Smooth muscle cell of the brain vasculature (primary cell): ENCODE measurements at regions not wholly inside any gene's neighbourhood (a gene's known extent, or its start where the extent isn't known, plus 50 kb on each side); places are given as distances from the start of the nearest gene placed in this dataset.
"Not testable (repeated sequence)": the region's sequence is repeated elsewhere in the genome, so short reads cannot be mapped to it uniquely, and the experiment has no call there.

Source experiments
- DNase-seq: peaks from one replicate; pipeline ENCODE4 v3.0.0-alpha.2; 2012; ENCODE audit warnings: low read depth, low spot score

DNA sequence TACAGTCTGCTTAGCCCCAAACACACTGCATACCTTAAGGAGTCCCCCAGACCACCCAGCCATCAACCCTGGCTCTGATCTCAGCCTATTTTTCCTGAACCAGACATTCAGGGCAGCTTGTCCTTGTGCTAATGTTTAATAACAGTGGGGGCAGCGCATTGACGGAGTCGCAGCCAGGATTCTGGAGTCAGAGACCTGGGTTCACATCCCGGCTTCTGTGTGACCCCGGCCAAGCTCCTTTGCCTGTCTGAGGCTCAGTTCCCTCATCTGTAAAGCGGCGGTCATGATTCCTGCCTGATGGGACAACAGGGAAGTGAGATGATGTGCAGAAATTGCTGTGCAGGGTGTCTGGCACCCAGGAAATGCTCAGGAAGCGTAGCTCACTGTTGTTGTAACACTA lies 63.1 kb downstream of the MATN1 start:
- no peak for DNase-seq

DNA sequence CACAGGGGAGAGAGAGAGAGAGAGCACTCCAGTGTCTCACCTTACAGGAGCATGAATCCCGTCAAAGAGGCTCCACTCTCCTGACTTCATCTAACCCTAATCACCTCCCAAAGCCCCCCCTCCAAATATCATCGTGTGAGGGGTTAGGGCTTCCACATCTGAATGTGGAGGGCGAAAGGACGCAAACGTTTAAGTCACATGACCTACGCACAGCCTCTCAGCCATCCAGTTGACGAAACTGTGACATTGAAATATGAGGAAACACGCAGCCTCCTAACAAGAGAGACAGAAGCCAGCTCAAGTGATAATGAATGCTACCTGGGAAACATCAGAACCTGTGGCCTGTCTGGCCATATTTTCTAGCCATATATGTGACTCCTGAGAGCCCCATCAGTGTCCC lies 63.7 kb downstream of the MATN1 start:
- no peak for DNase-seq

DNA sequence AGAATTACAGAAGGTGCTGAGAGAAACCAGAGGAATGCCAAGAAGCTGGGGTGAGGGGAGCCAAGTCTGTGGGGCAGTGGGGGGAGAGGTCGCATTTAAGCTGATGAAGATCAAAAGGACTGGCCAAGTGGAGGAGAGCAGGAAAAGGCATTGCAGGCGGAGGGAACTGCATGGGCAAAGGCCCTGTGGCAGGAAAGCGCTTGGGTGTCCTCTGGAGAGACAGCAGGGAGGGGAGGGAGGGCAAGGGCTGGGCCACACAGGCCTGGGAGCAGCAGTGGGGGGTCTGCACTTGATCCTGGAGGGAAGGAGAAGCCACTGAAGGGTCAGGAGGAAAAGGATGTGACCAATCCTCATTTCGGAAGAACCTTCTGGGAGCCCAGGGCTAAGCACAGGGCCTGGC lies 65.0 kb downstream of the MATN1 start:
- DNase-seq = not testable (repeated sequence)

DNA sequence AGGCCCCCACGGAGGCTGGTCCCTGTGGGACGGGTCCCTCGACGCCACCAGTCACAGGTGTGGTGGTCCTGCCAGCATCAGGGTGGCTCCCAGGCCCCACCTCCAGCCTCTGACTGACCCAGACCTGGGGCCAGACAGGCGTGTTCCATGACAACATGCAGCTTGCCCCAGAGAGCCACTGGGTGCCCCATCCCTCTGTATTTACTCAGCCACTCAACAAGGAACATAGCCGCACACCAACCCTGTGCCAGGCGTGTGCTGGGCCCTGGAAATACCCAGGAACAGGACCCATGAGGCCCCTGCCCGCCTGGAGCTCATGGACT lies 65.4 kb downstream of the MATN1 start:
- no peak for DNase-seq

DNA sequence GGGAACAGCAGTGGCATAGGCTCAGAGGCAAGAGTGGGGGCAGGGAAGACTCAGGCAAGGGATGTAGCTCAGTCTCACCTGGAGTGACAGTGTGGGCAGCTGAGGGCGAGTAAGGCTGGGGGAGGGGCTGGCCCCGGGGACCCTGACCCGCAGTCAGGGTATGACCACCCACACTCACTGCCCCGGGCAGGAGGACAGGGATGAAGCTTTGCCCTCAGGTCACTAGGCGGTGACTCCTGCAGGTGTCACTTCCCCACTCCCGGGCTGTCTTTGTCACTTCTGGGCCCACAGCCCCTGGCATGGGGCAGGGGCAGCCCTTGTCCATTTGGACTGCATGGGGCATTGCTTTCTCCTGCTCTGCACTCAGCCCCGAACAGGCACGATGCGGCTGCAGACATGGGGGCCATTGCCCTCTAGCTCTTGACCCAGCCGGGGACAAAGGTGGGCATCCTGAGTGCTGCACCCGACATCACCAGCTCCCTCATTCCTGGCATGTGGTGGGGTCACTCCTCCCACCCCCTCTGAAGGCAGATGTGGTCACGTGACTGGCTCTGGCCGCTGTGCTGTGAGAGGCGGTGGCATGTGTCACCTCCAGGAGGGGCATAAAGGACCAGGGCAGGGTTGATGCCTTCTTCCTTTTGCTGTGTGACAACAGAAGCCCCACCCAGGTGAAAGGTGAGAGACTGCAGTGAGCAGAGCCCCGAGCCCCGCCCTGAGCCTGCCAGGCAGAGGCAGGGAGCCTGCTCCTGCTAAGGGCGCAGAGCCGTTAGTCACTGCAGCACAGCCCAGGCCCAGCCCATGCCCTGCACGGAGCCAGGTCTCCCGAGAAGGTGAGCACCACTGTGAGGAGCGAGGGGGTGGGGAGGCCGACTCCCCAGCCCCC lies 66.0 kb downstream of the MATN1 start:
- no peak for DNase-seq

DNA sequence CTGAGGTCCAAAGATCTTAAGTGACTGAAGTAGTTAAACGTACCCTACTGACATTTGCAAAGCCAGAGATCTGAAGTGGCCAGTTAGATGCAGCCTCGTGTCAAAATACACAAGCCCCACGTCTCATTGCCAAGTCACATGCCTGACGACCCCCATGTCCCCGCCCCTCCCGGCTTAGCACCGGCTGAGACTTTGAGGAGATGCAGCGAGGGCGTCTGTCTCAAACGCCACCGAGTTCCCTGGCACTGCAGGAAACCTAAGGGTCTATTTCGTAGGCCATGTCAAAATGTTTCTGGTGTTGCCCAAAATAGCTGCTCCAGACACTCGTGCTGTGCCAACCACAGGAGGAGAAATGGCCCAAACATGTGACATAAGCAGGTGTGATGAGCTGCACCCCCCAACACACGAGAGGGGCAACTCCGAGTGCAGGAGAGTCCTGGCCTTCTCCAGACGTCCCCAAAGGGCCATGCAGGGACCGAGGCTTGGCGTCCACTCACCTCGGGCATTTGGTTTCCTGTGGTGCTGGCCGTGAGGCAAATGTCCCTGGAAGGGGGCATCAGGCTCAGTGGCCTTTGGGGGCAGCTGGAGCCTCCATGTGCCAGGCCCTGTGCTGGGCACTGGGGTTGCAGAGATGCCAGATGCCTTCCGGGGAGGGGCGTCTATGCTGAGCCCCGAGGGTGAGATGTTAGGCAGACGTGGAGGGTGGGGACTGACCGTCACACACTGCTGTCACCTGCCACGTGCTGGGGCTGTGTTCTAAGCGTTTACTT lies 67.0 kb downstream of the MATN1 start:
- no peak for DNase-seq

DNA sequence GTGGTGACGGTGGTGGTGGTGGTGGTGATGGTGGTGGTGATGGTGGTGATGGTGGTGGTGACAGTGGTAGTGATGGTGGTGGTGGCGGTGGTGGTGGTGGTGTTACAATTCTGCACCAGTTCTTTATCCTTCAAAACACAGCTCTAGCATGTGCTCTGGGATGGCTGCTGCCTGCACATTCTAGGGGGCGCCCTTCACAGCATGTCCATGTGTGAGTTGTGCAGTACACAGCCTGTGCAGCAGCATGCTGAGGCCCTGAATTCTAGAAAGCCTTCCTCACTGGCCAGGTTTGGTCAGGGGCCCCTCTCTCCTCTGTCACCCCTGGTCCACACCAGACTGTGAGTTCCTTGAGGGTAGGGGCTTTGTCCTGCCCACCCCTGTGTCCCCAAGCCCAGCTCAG lies 67.7 kb downstream of the MATN1 start:
- no peak for DNase-seq

DNA sequence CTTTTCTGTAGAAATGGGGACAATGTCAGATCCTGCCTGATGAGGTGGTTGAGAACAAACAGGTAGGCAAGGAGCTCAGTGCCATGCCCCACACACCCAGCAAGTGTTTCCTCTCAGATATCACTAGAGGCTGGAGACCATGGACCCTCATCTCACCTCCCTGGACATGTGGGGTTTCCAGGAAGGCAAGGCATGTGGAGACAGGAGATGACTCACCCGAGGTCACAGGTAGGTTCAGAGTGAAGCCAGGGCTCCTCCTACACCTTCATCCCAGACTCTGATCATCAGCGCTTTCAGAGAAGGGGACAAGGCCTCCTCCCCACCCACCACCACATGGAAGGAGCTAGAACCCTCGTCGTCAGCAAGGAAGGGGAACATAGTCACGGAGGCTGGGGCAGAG lies 69.2 kb downstream of the MATN1 start:
- DNase-seq = no peak

DNA sequence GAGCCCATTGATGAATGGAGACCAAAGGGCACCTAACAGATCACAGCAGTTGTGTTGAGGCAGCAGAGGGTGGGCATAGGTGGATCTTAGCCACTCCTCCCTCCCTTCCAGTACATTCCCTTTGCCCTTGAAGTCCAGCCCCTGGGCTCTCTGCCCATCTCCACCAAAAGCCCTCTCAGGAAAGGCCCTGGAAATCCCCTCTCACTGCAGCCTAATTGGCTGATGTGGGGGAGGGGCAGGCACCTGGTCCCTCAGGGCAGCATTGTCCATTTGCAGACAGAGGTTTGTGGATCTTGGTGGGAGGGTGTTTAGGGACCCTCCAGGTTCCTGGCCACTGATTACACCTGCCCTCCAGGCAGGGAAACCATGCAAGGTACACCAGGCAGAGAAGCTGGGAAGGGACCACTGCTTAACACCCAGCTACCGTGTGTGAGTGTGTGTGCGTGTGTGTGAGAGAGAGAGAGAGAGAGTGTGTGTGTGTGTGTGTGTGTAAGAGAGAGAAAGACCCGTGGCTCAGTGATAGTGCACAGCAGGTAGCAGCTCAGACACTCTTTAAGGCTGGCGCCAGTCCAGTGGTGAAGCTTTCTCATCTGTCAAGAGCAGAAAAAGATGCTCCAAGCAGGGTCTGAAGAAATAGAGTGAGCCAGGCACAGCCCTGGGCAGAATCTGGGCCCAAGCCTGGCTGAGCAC lies 71.1 kb downstream of the MATN1 start:
- no peak for DNase-seq

DNA sequence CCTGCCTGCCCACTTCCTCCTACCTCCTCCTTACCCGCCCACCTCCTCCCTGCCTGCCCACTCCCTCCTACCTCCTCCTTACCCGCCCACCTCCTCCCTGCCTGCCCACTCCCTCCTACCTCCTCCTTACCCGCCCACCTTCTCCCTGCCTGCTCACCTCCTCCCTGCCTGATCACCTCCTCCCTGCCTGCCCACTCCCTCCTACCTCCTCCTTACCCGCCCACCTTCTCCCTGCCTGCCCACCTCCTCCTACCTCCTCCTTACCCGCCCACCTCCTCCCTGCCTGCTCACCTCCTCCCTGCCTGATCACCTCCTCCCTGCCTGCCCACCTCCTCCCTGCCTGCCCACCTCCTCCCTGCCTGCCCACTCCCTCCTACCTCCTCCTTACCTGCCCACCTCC lies 72.0 kb downstream of the MATN1 start:
- DNase-seq = not testable (repeated sequence)

DNA sequence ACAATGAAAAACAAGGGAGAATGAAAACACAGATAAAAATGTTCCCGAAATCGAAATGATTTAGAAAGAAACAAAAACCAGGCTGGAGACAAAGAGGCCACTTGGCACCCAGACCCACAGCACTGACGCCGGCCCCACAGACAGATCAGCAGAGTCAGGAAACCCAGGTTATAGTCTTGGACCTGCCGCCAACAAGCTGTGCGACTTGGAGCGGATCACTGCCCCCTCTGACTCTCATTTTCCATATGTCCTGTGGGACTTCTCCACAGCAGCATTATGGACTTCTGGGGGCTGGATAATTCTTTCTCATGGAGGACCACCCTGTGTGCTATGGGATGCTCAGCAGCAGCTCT lies 72.4 kb downstream of the MATN1 start:
- DNase-seq = no peak

DNA sequence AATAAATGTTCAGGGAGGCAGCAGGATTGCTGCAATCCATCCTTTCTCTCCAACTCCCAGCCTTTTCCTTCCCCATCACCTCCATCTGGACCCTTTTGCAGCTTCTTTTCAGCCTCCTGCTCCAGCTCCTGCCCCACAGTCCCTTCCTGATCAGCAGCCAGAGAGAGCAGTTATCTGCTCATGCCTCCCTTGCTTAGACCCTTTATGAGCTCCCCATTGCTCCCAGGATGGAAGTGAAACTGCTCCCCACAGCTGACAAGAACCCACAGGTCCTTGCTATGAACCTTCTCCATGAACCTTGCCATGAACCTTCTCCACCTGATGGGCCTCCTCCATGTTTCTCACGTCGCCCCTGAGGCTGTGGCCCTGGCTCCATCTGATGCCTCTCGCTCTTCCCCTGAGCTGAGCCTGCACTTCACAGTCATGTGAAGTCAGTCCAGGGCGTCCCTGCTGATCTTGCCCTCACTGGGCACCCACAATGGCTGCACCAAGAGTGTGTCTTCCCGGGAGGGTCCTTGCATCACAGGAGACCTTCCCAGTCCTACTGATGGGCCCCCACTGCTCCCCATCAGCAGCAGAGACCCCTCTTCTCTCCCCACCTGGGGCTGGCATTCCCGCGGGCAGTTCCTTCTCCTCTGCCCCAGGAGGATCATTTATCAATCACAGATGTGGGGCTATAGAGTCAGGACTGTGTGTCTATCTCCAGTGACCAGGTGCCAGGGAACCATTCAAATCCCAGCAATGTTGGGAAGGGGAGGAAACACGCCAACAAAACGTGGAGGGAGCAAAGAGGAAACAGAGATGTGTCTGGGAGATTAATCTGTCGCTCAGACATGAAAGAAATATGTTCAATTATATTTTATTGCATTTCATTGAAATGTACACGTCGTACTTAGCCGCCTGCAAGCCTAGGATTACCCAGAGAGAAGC lies 73.1 kb downstream of the MATN1 start:
- no peak for DNase-seq

DNA sequence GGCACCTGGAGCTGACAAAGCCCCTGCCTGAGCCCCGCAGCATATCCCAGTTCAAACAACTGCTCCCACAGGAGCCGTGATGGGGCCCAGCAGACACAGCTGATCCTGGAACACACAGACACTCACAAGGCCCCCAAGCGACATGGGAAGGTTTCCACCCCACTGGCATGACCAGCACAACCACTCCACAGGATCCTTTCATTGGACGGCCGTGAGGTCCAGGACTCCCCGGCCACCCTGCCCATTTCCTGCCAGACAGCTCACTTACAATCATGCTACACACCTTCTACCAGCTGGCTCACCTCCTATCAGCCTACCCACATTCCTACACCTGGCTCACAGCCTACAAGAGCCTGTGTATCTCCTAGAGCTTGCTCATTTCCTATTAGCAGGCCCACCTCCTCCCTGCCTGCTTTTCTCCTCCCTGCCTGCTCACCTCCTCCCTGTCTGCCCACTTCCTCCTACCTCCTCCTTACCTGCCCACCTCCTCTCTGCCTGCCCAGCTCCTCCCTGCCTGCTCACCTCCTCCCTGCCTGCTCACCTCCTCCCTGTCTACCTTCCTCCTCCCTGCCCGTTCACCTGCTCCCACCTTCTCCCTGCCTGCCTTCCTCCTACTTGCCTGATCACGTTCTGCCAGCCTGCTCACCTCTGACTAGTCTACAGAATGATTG lies 73.9 kb downstream of the MATN1 start:
- DNase-seq = no peak

DNA sequence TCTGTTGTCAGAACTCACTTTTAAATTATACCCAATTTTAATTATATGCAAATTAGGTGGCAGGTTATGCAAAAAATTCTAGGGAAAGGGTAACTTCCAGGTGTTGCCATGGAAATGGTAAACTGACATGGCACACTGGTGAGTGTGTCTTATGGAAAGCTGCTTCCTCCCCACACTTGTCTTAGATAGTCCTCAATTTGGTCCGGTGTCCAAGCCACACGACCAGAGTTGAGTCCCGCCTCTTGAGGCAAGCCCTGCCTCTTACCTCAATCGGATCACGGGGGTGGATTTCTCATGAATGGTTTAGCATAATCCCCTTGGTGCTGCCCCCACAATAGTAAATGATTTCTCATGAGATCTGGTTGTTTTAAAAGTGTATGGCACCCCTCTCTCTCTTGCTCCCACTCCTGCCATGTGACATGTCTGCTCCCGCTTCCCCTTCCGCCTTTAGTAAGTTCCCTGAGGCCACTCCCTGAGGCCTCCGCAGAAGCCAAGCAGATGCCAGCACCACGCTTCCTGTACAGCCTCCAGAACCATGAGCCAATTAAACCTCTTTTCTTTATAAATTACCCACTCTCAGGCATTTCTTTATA lies 74.9 kb downstream of the MATN1 start:
- no peak for DNase-seq

DNA sequence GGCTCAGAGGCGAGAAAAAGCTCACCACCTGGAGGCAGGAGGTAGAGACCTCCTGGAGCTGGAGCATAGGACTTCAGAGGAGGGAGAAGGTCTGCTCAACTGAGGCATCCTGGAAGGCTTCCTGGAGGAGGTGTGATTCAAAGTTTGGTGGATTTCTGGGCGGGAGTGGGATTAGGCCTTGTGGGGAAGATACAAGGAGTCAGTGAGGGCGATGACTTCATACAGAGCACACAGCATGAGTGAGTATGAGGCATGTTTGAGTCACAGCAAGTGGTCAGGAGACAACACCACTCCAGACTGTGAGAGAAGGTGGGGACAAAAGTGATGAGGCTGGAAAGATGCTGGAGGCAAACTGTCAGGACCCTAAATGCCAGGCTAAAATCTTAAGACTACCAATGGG lies 77.6 kb downstream of the MATN1 start:
- DNase-seq = no peak

DNA sequence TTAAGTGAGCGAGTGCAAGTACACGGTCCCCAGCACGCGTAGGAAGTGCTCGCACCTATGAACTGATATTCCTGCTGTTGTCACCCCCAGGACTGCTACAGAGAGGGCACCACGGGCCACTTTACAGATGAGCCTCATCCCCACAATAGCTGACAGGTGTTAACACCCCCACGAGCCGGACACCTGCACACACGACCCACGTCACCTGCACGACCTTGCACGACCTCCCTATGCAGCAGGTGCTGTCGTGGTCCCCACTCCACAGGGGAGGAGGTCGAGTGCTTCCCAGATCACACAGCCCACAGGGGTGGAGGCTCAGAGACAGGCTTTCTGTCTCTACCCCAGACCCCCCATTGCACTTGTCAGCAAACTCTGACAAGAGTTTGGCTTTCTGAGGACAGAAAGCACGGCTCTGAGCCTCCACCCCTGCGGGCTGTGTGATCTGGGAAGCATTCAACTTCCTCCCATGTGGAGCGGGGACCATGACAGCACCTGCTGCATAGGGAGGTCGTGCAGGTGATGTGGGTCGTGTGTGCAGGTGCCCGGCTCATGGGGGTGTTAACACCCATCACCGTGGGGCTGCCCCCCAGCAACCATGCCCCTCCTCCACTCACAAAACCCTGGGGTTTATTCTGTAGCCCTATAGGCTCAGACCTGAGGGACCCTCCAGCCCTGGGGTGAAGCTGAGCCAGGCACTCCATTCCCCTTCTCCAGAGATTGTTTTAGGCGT lies 80.8 kb downstream of the MATN1 start:
- no peak for DNase-seq

DNA sequence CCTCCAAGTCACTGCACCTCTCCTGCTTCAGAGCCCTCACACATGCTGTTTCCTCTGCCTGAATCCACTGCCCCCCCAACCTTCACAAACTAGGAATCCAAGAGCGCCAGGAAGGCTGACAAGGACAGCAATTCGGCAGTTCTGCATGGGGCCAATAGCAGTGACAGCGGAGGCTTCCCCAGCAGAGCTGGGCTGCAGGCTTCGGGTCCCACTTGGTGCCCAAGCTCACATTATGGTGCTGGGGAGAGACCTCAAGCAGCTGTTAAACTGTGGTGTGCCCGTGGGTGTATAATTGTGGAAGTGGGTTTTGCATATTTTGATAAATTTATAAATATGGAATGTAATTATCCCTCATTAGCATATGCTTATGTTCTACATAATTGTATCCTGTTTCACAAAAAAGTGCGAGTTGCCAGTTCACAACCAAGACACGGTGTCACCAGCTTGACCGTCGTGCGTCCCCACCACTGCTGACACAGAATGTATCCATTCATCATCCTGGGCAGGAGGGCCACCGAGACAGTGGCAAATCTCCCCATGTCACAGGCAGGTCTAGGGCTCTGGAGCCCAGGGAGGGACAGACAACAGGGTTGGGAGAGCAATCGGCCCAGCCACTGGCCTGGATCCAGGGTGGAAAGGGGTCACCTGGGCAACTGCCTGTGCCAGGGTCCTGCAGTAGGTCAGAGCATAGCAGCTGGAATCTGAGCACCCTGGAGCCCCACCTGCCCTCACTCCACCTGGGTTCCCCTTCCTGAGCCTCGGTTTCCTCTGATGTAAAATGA lies 81.6 kb downstream of the MATN1 start:
- no peak for DNase-seq

DNA sequence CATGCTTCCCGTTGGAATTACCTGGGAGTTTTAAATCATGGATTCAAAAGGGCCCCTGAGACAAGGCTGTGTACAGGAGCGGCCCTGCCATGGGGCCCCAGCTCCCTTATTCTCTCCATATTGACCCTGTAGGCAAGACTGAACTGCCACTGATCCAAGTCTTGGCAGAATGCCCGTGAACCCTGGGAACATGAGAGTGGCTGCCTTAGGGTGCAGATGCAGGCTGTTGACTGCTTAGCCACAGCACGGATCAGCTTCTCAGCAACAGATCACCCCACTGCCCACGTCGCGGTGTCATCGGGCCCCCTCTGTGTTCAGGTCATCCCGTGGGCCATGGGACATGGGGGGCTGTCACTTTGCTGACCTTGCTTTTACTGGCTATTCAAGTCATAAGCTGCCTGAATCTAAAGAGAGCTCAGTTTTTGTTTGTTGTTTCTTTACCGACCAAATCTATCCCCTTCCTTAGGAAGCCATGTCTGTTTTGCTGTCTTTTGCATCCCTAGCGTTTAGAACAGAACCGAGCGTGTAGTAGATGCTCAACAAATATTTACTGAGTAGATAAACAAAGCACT lies 83.4 kb downstream of the MATN1 start:
- no peak for DNase-seq

DNA sequence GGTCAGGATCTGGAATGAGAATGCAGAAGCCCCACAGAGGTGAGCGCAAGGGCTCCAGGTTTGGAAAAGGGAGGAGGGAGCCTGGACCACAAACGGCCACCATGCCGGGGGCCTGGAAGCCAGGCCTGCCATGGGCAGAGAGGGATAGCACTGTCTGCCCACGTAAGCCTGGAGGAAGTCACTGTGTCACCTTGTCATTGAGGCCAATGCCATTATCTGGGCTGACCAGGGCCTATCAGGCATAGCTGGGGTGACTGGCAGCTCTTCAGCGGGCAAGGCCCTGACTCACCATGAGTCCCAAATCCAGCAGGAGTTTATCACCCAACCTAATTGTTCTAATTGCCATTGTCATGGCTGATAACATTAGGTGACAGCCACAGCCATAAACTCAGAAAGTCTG lies 84.6 kb downstream of the MATN1 start:
- no peak for DNase-seq
